Loucy (cell line): ENCODE measurements at regions not wholly inside any gene's neighbourhood (a gene's known extent, or its start where the extent isn't known, plus 50 kb on each side); places are given as distances from the start of the nearest gene placed in this dataset.

Experiments used
- EZH2phosphoT487 ChIP-seq: fragments of 200-600 bp; IDR thresholded peaks from 2 replicates; pipeline ENCODE4 v1.6.1; 2018; ENCODE audit warnings: antibody characterized with exemption, mild to moderate bottlenecking, moderate library complexity, borderline replicate concordance
- TF ChIP-seq, protein P1 (sequence below): fragments of 200-600 bp; sonication (generic); conservative IDR thresholded peaks from 2 replicates; pipeline ENCODE4 v1.5.1; 2014; ENCODE audit warnings: mild to moderate bottlenecking, antibody characterized with exemption, low read length

DNA sequence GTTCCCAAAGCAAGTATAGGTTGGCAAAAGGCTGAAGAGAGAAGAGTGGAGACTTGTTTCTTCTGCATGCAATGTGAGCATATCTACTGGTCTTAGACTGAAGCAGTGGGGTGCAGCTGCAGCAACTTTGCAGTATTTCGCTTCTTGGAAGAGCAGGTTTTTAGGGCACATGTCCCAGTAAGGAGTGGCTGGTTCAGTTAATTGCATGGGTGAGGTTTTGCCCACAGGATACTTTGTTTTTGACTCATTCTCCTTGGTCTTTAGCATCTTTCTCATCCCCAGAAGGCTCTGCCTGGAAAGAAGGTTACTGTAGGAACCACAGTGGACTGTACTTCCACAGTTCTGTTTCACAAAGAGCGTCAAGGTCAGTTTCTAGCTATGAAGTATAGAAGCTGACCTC lies 68.0 kb upstream of the NR3C2 start:
- TF ChIP-seq, protein P1, sequence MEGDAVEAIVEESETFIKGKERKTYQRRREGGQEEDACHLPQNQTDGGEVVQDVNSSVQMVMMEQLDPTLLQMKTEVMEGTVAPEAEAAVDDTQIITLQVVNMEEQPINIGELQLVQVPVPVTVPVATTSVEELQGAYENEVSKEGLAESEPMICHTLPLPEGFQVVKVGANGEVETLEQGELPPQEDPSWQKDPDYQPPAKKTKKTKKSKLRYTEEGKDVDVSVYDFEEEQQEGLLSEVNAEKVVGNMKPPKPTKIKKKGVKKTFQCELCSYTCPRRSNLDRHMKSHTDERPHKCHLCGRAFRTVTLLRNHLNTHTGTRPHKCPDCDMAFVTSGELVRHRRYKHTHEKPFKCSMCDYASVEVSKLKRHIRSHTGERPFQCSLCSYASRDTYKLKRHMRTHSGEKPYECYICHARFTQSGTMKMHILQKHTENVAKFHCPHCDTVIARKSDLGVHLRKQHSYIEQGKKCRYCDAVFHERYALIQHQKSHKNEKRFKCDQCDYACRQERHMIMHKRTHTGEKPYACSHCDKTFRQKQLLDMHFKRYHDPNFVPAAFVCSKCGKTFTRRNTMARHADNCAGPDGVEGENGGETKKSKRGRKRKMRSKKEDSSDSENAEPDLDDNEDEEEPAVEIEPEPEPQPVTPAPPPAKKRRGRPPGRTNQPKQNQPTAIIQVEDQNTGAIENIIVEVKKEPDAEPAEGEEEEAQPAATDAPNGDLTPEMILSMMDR = no peak
- TF ChIP-seq EZH2phosphoT487 = no peak
